Lung microvascular endothelial cell (primary cell): ENCODE measurements at regions not wholly inside any gene's neighbourhood (a gene's known extent, or its start where the extent isn't known, plus 50 kb on each side); places are given as distances from the start of the nearest gene placed in this dataset.
A peak's percentile ranks its signal among the peaks of the same experiment; 100 is the strongest.

Experiments
- DNase-seq, 2 donors: peaks; one replicate each; pipeline versions ENCODE4 v3.0.0 to v3.0.0-alpha.2; 2010; ENCODE audit warnings: low read depth in 2 of 2

- DNase-seq: peak in 1 of 2 donors; percentile 0
Measured at GRCh38 chr3:168250415-168250861, 154.7 kb upstream of the GOLIM4 start.

- DNase-seq: peak; percentile 74
Measured at GRCh38 chr3:168249550-168250414, 154.1 kb upstream of the GOLIM4 start.

GRCh38 chr3:168249205-168249549 is 153.5 kb upstream of the GOLIM4 start:
- peak; percentile 5 to 11 for DNase-seq

DNA sequence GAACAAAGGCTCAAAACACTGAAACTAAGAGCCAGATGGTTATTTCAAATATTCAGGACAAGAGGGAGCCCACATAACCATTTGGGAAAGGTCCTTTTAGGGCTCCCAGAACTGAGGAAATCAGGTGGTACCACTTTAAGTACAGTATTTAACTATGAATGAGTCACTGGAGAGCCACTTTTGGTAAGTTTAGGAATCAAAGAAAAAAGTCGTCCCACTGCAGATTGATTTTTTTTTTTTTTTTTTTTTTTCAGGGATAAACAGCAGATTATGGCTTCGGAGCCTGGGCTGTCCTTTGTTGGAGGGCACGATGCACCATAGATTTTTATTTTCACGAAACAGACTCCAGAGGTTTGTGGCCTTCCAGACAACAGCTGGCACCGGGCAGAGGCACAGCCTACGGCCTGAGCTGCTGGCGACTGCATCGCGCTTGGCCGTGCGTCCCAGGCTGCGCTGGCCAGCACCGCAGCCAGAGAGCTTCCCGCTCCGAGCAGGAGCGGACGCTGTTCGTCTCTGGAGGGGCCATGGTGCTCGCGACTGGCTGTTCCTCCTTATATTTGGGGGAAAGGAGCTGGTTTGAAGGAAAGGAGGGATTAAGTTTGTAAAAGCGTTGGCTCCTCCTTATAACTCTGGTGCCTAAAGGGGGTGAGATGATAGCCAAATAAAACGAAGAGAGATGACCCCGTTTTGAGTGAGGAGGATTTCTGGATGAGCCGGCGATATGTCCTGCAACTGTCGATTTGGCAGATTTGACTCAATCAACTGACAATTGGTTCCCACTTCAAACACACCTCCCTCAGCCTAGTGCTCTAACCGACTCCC is 152.9 kb upstream of the GOLIM4 start:
- peak; percentile 46 to 47 for DNase-seq

DNA sequence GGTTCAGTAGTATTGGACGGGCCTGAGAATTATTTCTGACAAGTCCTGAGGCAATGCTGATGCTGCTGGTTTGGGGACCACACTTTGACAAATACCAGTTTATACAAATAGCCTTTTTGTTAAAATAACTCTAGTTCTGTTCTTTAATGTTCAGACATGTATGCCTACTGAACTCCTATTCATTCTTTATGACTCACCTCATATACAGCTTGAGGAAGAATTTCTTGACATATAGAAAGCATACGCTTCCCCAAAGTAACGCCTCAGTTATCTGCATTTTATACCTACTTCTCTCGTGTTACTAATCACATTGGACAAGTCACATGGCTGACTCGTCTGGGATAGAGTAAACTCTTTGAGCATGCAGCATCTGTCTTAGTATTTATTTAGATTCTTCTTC is 145.4 kb upstream of the GOLIM4 start:
- DNase-seq: no peak

DNA sequence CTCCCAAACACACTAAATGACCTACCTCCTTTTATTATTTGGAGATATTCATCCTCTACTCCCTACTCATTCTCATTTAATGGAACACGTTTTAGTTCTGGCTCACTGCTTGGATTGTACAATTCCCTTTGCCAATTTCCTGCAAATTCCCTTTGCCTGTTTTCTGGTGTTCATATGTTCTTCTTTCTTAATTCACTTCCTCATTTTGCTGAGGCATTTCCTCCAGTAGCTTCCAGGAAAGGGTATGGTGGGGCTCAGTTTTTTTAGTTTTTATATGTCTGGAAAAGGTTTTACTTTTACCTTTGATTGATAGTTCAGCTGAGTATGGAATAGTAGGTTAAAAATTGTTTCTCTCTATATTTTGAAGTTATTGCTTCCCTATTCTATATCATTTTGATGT is 143.6 kb upstream of the GOLIM4 start:
- no peak for DNase-seq

DNA sequence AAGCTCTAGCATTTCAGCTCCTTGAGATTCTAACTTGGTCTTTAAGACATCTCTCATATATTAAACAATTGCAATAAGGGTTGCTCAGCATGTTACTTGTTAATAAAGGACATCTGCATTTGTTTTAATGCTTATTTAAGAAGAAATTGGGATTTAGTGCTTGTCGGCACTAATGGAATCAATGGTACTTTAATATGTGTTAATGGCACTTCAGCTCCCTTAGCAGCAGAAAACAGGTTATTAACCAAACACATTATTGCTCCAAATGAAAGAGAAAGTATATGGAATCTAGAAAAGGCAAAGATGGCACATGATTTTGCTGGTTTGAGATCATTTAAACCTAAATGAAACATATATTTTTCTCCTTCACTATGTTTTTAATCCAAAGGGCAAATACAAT is 137.3 kb upstream of the GOLIM4 start:
- no peak for DNase-seq

DNA sequence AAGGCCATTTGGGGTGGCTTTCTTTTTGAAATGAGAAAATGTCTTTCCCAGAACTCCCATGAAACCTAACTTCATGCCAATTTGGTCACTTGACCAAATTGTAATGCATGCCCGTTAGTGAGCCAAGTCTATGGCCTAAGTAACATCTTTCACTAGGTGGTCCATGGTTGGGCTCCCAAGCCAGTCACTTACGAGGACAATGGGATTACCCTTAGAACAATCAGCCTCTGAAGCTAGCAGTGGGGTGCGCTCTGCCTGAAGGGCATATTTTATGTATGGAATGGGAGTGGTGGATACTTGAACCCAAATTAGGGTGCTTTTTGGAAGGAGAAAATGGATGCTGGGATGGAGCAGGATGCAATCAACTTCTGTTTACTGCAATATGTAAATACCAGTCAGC is 127.4 kb upstream of the GOLIM4 start:
- DNase-seq: no peak

DNA sequence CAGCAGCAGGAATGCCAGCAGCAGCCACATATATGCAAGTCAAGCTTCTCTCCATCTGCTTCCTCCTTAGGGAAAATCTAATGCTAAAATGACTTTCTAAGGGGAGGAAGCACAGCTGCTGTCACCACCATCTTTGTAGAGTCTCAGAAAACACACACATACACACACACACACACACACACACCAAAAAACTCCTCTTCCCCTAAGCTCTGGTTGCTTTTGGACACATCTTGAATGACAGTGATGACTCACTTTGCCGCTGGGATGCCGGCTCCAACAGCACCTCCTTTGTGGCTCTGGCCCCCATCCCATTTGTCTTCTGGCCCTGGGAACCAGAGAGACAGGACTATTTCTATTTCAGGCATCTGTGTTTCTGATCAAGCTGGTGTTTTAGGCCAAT is 124.8 kb upstream of the GOLIM4 start:
- no peak for DNase-seq

GRCh38 chr3:168219530-168219929 is 123.8 kb upstream of the GOLIM4 start:
- DNase-seq: no peak

DNA sequence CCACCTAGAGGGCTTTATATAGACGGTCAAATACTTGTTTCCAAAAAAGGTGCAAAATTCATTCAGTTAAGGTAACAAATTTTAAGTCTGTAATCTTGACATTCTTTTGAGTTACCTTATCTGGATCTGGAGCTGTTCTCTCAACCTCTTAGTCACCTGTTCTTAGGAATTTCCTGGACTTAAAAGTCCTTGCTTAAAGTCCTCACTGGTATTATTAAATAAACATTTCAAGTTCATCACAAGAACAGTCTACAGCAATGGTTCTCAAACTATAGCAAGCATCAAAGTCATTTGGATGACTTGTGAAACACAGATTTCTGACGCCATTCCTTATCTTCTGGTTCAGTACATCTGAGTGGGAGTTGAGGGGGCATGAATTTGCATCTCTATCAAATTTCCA is 122.9 kb upstream of the GOLIM4 start:
- no peak for DNase-seq

DNA sequence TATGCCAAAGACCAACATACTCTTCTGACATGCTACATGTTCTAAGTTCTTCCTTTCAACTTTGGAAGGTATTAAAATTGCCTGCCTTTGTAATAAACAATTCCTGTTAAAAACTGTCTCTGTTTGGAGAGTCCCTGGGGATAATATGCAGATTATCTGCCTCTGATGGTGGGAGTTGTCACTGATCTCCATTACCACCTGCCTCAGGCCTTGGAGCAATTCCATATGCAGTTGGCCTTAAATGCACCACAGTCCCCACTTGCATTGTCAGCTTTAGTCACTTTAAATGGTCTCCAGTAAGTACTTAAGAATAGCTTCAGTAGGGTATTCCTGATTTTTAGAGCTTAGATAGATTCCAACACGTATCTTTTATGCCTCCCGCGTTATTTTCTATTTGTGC is 121.1 kb upstream of the GOLIM4 start:
- DNase-seq: no peak

DNA sequence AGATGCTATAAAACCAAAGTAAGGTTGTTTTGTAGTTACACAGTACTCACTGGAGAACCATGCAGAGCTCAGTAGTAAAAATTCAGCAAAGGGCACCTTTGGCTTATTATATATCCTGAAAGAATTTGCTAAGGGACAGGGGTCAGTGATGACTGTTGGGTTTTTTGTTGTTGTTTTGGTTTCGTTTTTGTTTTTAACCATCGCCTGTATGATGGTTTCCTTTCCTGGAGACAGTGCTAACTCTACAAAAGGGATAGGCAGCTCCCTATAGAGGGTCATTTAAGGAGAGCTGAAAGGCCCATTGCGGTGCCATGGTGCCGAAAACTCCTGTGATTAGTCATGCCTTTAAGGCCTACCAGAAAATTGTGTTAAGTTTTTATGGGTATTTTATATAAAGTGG is 118.2 kb upstream of the GOLIM4 start:
- DNase-seq: peak; percentile 3 to 24

DNA sequence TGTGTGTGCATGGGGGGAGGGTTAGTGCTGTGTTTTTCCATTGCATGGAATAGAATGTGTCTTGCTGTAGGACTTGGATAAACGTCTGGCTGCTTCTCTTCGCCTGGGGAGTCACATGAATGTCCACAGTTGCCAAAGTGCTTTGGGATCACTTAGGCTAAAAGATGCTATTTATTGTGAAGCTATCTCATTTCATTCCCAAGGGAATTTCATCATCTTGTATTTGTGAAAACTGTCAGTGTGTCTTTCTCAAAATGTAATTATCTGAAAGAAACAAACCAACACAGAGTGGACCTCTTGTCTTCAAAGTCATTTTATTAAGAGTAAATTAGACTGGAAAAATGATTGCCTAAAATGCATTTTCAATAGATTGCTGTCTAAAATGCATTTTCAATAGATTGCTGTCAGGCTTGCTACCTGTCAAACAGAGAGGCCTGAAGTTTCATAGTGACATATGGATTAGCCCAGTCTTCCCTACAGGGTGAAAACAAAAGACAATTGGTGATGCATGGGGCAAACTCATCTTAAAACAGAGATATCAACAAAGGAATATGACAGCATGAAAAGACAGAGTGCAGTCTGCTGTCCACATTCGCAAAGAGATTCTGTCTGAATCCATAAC is 117.1 kb upstream of the GOLIM4 start:
- DNase-seq: no peak

GRCh38 chr3:168205451-168205850 is 109.7 kb upstream of the GOLIM4 start:
- DNase-seq: no peak

- no peak for DNase-seq
Measured at GRCh38 chr3:168197162-168197561, 101.4 kb upstream of the GOLIM4 start.

DNA sequence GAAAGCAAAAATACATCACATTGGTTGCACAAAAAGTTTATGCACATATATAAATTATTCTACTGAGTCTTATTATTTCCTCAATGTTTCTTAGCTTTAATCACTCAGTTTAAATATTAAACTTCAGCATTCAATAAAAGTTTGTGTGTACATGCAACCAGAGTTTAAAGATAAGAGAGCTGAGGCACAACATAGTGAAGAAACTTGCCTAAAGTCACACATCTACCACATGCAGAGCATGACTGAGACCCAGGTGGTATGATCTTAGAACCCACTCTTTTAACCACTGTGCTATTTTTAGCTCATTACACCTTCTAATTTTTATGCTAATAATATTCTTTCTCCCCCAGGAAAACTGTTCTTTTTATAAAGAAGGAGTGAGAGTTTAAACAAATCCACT is 96.1 kb upstream of the GOLIM4 start:
- DNase-seq: no peak

DNA sequence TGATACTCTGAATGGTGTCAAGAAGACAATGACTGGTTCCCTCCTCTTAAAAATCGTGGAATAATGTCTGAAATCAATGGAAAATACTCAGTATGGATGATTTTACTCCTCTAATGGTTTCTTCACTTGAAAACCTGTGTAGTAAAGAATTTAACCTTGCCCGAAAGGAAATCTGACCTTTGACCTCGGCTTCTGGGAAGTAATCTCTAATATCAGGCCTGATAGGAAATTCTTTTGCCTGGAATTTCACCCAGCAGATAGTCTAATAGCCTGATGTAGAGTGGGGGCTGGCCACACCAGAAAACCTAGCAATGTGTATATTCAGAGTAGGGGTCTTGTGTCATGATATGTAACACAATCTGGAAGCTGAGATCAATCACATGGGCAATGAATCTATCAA is 91.5 kb upstream of the GOLIM4 start:
- DNase-seq: no peak

DNA sequence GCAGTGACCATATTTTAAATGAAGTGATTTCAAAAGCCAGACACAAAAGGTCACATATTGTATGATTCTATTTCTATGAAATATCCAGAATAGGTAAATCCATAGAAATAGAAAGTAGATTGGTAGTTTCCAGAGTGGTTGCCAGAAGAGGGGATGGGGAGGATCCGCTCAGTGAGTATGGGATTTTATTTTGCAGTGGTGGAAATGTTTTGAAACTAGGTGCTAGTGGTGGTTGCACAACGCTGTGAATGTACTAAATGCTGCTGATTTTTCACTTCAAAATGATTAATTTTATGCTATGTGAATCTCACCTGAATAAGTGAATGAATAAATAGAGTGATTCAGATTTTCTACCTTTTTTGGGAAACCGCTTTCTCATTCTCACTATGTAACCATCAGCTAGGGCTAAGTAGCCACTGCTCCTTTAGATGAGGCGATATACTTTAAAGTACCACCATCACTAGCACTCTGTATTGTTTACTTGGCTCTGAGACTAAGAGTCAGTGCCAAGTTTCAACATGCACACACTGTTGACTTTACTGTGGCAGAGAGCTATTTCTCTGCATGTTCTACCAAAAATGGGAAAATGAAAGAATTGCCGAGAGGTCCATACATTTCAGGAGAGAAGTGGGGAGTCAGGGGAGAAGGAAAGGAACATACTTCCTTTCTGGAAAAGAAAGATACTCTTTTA is 90.7 kb upstream of the GOLIM4 start:
- DNase-seq: no peak

- no peak for DNase-seq
Measured at GRCh38 chr3:168183774-168184173, 88.0 kb upstream of the GOLIM4 start.

GRCh38 chr3:168168743-168169142 is 73.0 kb upstream of the GOLIM4 start:
- DNase-seq: no peak
